ENCODE measurements at regions not wholly inside any gene's neighbourhood (a gene's known extent, or its start where the extent isn't known, plus 50 kb on each side); places are given as distances from the start of the nearest gene placed in this dataset.

DNA sequence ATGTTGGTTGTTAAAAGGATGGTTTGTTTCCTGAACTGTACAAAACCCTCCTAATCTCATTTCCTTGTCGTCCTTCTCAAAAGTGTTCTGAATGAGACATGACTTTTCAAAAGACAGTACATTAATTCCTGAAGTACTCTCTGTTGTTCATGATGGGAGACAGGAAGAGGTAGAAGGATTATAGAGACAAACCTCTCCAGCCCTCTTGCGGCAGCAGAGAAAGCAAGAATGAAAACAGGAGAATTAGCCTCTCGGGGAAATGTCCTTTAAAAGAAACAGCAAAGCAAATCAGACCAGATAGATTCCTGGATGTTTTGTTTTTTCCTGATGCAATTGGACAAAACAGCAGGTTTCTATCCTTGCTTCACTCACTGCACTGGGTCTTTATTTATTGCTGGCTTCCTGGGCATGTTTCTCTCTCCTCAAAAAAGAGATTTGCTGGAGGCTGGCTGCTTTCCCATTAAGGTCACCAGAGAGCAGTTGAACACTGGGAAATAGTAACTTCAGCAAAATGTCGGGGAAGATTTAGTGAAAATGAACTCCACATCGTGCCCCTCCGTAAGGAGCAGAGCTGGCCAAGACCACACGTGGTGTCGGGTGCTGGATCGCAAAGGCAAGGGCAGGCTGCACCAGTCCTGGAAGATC, 145.8 kb upstream of the SYT6 start:
- POLR2A ChIA-PET (ENCODE audit: partially characterized antibody): no interaction called here
- Histone ChIP-seq H3K27me3 (ENCODE audit: insufficient read depth, low read length) (no peaks in the 10 kb centered on the region), H3K4me3 (ENCODE audit: low read length in 2 of 2) (no peak overlapping the region), H3K4me1 (ENCODE audit: insufficient read depth, low read length) (no peaks in the 10 kb centered on the region), H3K36me3 (ENCODE audit: insufficient read depth, low read length) (no peaks in the 10 kb centered on the region), H3K9me3 (ENCODE audit: control insufficient read depth in 1 of 2, low read length in 2 of 2) (no peaks in the 10 kb centered on the region), H3K27ac (ENCODE audit: low read depth, low read length) (no peak overlapping the region)
- intact Hi-C loops (cut with micrococcal nuclease): no loop called here
- no peak overlapping the region for H3K4me3 Mint-ChIP-seq
- H3K27ac Mint-ChIP-seq: no peak overlapping the region
- H3K36me3 Mint-ChIP-seq: no peaks in the 10 kb centered on the region
- no peaks in the 10 kb centered on the region for H3K9me3 Mint-ChIP-seq
- CTCF ChIA-PET (ENCODE audit: partially characterized antibody): interaction anchor here (1.2 to 1.3 kb wide), 2 partner anchors 17 to 48 kb away, joined by 3 to 6 read pairs; no protein-coding TSS in a partner anchor
- DNase-seq: no peak
- H3K4me1 Mint-ChIP-seq: peaks cover 0 to 6% (median 5%) of the 10 kb centered on the region in 4 donors
- H3K27me3 Mint-ChIP-seq: peaks cover 0 to 2% of the 10 kb centered on the region in 2 donors

- ChIA-PET CTCF (ENCODE audit: partially characterized antibody) (interaction anchor here (1.2 kb wide), 1 partner anchor 15 kb away, joined by 6 read pairs; no protein-coding TSS in a partner anchor), POLR2A (ENCODE audit: partially characterized antibody) (no interaction called here)
- no peaks in the 10 kb centered on the region for H3K36me3 ChIP-seq (ENCODE audit: insufficient read depth, low read length)
- H3K4me3 ChIP-seq (ENCODE audit: low read length in 2 of 2): no peak overlapping the region
- H3K27ac Mint-ChIP-seq: peak overlapping the region in 1 of 7 donors; percentile 14
- no peak overlapping the region for H3K4me3 Mint-ChIP-seq
- H3K27me3 ChIP-seq (ENCODE audit: insufficient read depth, low read length): no peaks in the 10 kb centered on the region
- intact Hi-C loops (cut with micrococcal nuclease): no loop called here
- no peaks in the 10 kb centered on the region for H3K36me3 Mint-ChIP-seq
- H3K27me3 Mint-ChIP-seq: peaks cover under 1 to 2% of the 10 kb centered on the region in 2 donors
- no peak for DNase-seq
- H3K9me3 ChIP-seq (ENCODE audit: control insufficient read depth in 1 of 2, low read length in 2 of 2): no peaks in the 10 kb centered on the region
- H3K4me1 ChIP-seq (ENCODE audit: insufficient read depth, low read length): no peaks in the 10 kb centered on the region
- H3K4me1 Mint-ChIP-seq: peaks cover 0 to 6% (median 5%) of the 10 kb centered on the region in 4 donors
- no peaks in the 10 kb centered on the region for H3K9me3 Mint-ChIP-seq
- H3K27ac ChIP-seq (ENCODE audit: low read depth, low read length): no peak overlapping the region
Measured at GRCh38 chr1:114298008-114298407, 144.3 kb upstream of the SYT6 start.

GRCh38 chr1:114296413-114296812, 142.7 kb upstream of the SYT6 start:
- ChIA-PET CTCF (ENCODE audit: partially characterized antibody) (interaction anchor here (6.6 kb wide), 1 partner anchor 14 kb away, joined by 48 read pairs; no protein-coding TSS in a partner anchor), POLR2A (ENCODE audit: partially characterized antibody) (no interaction called here)
- Mint-ChIP-seq H3K36me3 (no peaks in the 10 kb centered on the region), H3K4me3 (no peak overlapping the region), H3K4me1 (peaks cover 0 to 3% (median 2%) of the 10 kb centered on the region in 4 donors), H3K27me3 (peaks cover 2 to 3% of the 10 kb centered on the region in 2 donors), H3K9me3 (no peaks in the 10 kb centered on the region), H3K27ac (peak overlapping the region in 2 of 7 donors; percentile 32 to 37)
- intact Hi-C loops (cut with micrococcal nuclease): no loop called here
- Histone ChIP-seq H3K27ac (ENCODE audit: low read depth, low read length) (no peak overlapping the region), H3K9me3 (ENCODE audit: control insufficient read depth in 1 of 2, low read length in 2 of 2) (no peaks in the 10 kb centered on the region), H3K36me3 (ENCODE audit: insufficient read depth, low read length) (no peaks in the 10 kb centered on the region), H3K27me3 (ENCODE audit: insufficient read depth, low read length) (no peaks in the 10 kb centered on the region), H3K4me3 (ENCODE audit: low read length in 2 of 2) (no peak overlapping the region), H3K4me1 (ENCODE audit: insufficient read depth, low read length) (no peaks in the 10 kb centered on the region)
- no peak for DNase-seq

GRCh38 chr1:114295321-114295720, 141.7 kb upstream of the SYT6 start:
- no peaks in the 10 kb centered on the region for H3K36me3 Mint-ChIP-seq
- H3K4me1 Mint-ChIP-seq: no peaks in the 10 kb centered on the region
- Histone ChIP-seq H3K4me1 (ENCODE audit: insufficient read depth, low read length) (no peaks in the 10 kb centered on the region), H3K9me3 (ENCODE audit: control insufficient read depth in 1 of 2, low read length in 2 of 2) (no peaks in the 10 kb centered on the region), H3K27me3 (ENCODE audit: insufficient read depth, low read length) (no peaks in the 10 kb centered on the region), H3K4me3 (ENCODE audit: low read length in 2 of 2) (no peak overlapping the region), H3K36me3 (ENCODE audit: insufficient read depth, low read length) (no peaks in the 10 kb centered on the region), H3K27ac (ENCODE audit: low read depth, low read length) (no peak overlapping the region)
- intact Hi-C loops (cut with micrococcal nuclease): no loop called here
- POLR2A ChIA-PET (ENCODE audit: partially characterized antibody): interaction anchor here (1.1 kb wide), 1 partner anchor 9 kb away, joined by 3 read pairs; no protein-coding TSS in a partner anchor
- DNase-seq: no peak
- H3K27me3 Mint-ChIP-seq: peaks cover 2 to 3% of the 10 kb centered on the region in 2 donors
- no peak overlapping the region for H3K4me3 Mint-ChIP-seq
- CTCF ChIA-PET (ENCODE audit: partially characterized antibody): interaction anchor here (6.6 kb wide), 1 partner anchor 13 kb away, joined by 48 read pairs; no protein-coding TSS in a partner anchor
- no peak overlapping the region for H3K27ac Mint-ChIP-seq
- H3K9me3 Mint-ChIP-seq: no peaks in the 10 kb centered on the region

- Histone ChIP-seq H3K27me3 (ENCODE audit: insufficient read depth, low read length) (no peaks in the 10 kb centered on the region), H3K27ac (ENCODE audit: low read depth, low read length) (no peak overlapping the region), H3K36me3 (ENCODE audit: insufficient read depth, low read length) (no peaks in the 10 kb centered on the region), H3K4me3 (ENCODE audit: low read length in 2 of 2) (no peak overlapping the region), H3K9me3 (ENCODE audit: control insufficient read depth in 1 of 2, low read length in 2 of 2) (no peaks in the 10 kb centered on the region), H3K4me1 (ENCODE audit: insufficient read depth, low read length) (no peaks in the 10 kb centered on the region)
- intact Hi-C loops (cut with micrococcal nuclease): no loop called here
- Mint-ChIP-seq H3K9me3 (no peaks in the 10 kb centered on the region), H3K4me1 (peaks cover 0 to 1% (median 0%) of the 10 kb centered on the region in 4 donors), H3K36me3 (no peaks in the 10 kb centered on the region), H3K4me3 (no peak overlapping the region), H3K27me3 (peaks cover 2 to 3% of the 10 kb centered on the region in 2 donors), H3K27ac (no peak overlapping the region)
- no peak for DNase-seq
- ChIA-PET POLR2A (ENCODE audit: partially characterized antibody) (no interaction called here), CTCF (ENCODE audit: partially characterized antibody) (interaction anchor here (6.6 kb wide), 1 partner anchor 10 kb away, joined by 48 read pairs; no protein-coding TSS in a partner anchor)
Measured at GRCh38 chr1:114292835-114293234, 139.2 kb upstream of the SYT6 start.

GRCh38 chr1:114292194-114292593, 138.5 kb upstream of the SYT6 start:
- Mint-ChIP-seq H3K27ac (no peak overlapping the region), H3K36me3 (no peaks in the 10 kb centered on the region), H3K27me3 (peaks cover 2 to 3% of the 10 kb centered on the region in 2 donors), H3K9me3 (no peaks in the 10 kb centered on the region), H3K4me1 (peaks cover 0 to 1% (median 0%) of the 10 kb centered on the region in 4 donors), H3K4me3 (no peak overlapping the region)
- ChIA-PET POLR2A (ENCODE audit: partially characterized antibody) (no interaction called here), CTCF (ENCODE audit: partially characterized antibody) (interaction anchor here (6.6 kb wide), 1 partner anchor 10 kb away, joined by 48 read pairs; no protein-coding TSS in a partner anchor)
- Histone ChIP-seq H3K27ac (ENCODE audit: low read depth, low read length) (no peak overlapping the region), H3K27me3 (ENCODE audit: insufficient read depth, low read length) (no peaks in the 10 kb centered on the region), H3K36me3 (ENCODE audit: insufficient read depth, low read length) (no peaks in the 10 kb centered on the region), H3K4me1 (ENCODE audit: insufficient read depth, low read length) (no peaks in the 10 kb centered on the region), H3K9me3 (ENCODE audit: control insufficient read depth in 1 of 2, low read length in 2 of 2) (no peaks in the 10 kb centered on the region), H3K4me3 (ENCODE audit: low read length in 2 of 2) (no peak overlapping the region)
- intact Hi-C loops (cut with micrococcal nuclease): no loop called here
- no peak for DNase-seq

DNA sequence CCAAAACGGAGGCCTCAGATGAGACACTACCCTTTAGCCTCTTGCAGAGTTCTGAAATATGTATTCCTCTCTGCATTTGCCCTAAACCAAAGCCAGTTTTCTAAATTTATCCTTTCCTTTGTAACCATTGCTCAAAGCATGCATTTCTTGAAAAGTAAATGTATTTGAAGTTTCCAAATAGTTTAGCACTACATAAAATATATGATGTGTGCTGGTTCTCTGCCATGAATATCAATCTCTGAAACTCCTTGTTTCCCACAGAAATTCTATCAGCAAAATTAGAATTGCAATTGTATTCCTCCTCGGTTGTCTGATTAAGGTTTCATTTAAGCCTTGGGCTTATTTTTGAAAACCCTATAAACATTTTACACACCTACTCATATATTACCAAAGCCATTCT, 137.1 kb upstream of the SYT6 start:
- POLR2A ChIA-PET (ENCODE audit: partially characterized antibody): no interaction called here
- DNase-seq: no peak
- Mint-ChIP-seq H3K4me1 (peaks cover 0 to 2% (median under 1%) of the 10 kb centered on the region in 4 donors), H3K27me3 (peaks cover 0 to 3% of the 10 kb centered on the region in 2 donors), H3K9me3 (no peaks in the 10 kb centered on the region), H3K36me3 (no peaks in the 10 kb centered on the region), H3K27ac (no peak overlapping the region), H3K4me3 (no peak overlapping the region)
- no peaks in the 10 kb centered on the region for H3K4me1 ChIP-seq (ENCODE audit: insufficient read depth, low read length)
- H3K27ac ChIP-seq (ENCODE audit: low read depth, low read length): no peak overlapping the region
- intact Hi-C loops (cut with micrococcal nuclease): no loop called here
- H3K4me3 ChIP-seq (ENCODE audit: low read length in 2 of 2): no peak overlapping the region
- no peaks in the 10 kb centered on the region for H3K9me3 ChIP-seq (ENCODE audit: control insufficient read depth in 1 of 2, low read length in 2 of 2)
- H3K27me3 ChIP-seq (ENCODE audit: insufficient read depth, low read length): no peaks in the 10 kb centered on the region
- CTCF ChIA-PET (ENCODE audit: partially characterized antibody): interaction anchor here (6.6 kb wide), 1 partner anchor 8 kb away, joined by 48 read pairs; no protein-coding TSS in a partner anchor
- H3K36me3 ChIP-seq (ENCODE audit: insufficient read depth, low read length): no peaks in the 10 kb centered on the region

Measured in CD4-positive, alpha-beta memory T cell (primary cell).